ENCODE measurements at regions not wholly inside any gene's neighbourhood (a gene's known extent, or its start where the extent isn't known, plus 50 kb on each side); places are given as distances from the start of the nearest gene placed in this dataset.

DNA sequence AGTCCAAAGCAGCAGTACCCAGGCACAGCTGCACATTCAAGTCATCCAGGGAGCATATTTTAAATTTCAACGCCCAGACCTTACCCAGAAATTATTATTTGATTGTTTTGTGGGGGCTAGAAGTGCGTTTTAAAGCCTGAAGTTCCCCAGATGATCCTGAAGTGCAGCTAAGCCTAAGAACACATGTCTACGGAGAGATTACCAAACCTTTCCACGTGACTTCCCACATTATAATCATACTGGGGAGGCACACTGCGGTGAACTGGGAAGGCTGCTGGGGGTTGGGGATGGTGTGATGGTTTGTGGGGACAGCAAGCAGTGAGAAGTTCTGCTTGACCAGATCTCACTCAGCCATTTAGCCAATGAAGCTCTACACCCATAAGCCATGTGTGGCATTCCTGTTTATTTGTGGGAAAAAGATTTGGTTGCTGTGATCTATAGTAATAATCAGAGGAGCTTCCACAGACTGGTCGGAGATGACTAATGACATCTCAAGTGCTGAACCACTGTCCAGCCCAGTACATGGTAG lies 93.4 kb upstream of the CDH6 start:
- no peaks in the 10 kb centered on the region for H3K27me3 ChIP-seq
- no peak overlapping the region for H3K27ac ChIP-seq
- TF ChIP-seq, protein P1, sequence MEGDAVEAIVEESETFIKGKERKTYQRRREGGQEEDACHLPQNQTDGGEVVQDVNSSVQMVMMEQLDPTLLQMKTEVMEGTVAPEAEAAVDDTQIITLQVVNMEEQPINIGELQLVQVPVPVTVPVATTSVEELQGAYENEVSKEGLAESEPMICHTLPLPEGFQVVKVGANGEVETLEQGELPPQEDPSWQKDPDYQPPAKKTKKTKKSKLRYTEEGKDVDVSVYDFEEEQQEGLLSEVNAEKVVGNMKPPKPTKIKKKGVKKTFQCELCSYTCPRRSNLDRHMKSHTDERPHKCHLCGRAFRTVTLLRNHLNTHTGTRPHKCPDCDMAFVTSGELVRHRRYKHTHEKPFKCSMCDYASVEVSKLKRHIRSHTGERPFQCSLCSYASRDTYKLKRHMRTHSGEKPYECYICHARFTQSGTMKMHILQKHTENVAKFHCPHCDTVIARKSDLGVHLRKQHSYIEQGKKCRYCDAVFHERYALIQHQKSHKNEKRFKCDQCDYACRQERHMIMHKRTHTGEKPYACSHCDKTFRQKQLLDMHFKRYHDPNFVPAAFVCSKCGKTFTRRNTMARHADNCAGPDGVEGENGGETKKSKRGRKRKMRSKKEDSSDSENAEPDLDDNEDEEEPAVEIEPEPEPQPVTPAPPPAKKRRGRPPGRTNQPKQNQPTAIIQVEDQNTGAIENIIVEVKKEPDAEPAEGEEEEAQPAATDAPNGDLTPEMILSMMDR (IDR thresholded peaks at IDR 0.05; ENCODE audit: low read depth, low read length): no peak
- no peak overlapping the region for H3K4me3 ChIP-seq
- H3K4me1 ChIP-seq (ENCODE audit: low read depth): no peaks in the 10 kb centered on the region
- H3K36me3 ChIP-seq: no peaks in the 10 kb centered on the region
- no peak for DNase-seq (ENCODE audit: low read depth in 1 of 2, low spot score in 1 of 2)
- H3K9me3 ChIP-seq (ENCODE audit: low read depth): no peaks in the 10 kb centered on the region

DNA sequence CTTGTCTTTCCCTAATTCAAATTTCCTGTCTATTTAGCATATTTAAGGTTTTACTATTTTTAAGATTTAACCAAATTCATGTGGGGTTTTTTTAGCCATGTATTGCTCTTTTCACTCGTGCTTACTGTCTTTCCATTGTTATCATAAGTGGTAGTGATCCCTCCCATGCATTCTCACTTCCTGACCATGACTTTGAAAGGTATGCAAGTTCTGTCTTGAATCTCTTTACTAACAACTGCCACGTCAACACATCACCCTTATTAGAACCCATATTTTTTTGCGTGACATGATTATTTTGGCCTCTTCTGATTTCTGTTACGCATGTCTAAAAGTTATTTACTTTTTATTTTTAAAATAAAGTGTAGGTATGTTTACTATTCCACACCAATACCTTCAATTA lies 94.7 kb upstream of the CDH6 start:
- no peak for DNase-seq (ENCODE audit: low read depth in 1 of 2, low spot score in 1 of 2)
- no peak overlapping the region for H3K27ac ChIP-seq
- no peaks in the 10 kb centered on the region for H3K27me3 ChIP-seq
- no peak overlapping the region for H3K4me3 ChIP-seq
- H3K9me3 ChIP-seq (ENCODE audit: low read depth): no peaks in the 10 kb centered on the region
- H3K4me1 ChIP-seq (ENCODE audit: low read depth): no peaks in the 10 kb centered on the region
- no peaks in the 10 kb centered on the region for H3K36me3 ChIP-seq
- TF ChIP-seq, protein P1 (IDR thresholded peaks at IDR 0.05; ENCODE audit: low read depth, low read length): no peak

DNA sequence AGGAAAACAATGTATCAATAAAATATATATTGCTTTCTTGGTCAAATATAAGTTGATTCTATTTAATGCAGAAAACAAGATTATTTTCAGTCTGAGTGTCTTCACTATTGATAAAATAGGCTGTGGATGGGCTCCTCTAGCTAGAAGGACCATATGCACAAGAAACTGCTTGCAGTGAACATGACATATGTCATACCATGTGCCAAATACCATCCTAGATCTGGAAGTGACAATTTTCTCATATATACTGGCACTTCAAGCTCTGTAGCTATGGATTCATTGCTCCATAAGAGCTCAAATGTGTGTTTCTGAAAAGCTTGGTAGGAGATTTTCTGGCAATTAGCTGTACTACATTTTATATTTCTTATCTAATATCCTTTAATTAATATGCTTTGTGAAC lies 95.6 kb upstream of the CDH6 start:
- Histone ChIP-seq H3K9me3 (ENCODE audit: low read depth) (no peaks in the 10 kb centered on the region), H3K36me3 (no peaks in the 10 kb centered on the region), H3K4me3 (no peak overlapping the region), H3K27ac (no peak overlapping the region), H3K4me1 (ENCODE audit: low read depth) (no peaks in the 10 kb centered on the region), H3K27me3 (no peaks in the 10 kb centered on the region)
- DNase-seq (ENCODE audit: low read depth in 1 of 2, low spot score in 1 of 2): no peak
- TF ChIP-seq, protein P1 (IDR thresholded peaks at IDR 0.05; ENCODE audit: low read depth, low read length): no peak

DNA sequence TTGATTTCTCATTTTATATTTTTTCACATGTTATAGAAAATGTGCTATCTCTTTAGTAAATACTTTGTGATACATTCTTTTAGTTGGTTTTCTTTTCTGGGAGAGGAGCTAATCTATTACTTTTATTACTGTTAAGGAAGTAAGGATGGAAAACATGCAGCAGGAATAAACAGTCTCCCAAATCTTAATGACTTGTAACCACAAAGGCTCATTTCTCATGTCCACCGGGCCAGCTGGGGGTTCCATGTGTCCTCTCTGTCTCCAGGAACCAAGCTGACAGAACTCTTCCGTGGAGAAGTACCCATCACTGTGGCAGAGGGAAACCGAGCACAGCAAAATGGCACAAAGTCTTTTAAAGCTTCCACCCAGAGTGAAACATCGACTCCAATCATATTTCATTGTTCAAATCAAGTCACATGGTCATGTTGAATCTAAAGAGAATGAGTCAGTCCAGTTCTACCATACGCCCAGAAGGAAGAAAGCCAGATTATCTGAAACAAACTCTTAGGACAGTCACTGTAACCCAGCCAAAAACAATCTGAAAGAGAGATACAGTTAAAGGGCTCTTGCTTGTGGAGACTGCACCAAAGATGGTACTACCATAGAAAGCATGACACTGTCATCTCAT lies 97.1 kb upstream of the CDH6 start:
- H3K4me3 ChIP-seq: no peak overlapping the region
- H3K36me3 ChIP-seq: no peaks in the 10 kb centered on the region
- TF ChIP-seq, protein P1 (IDR thresholded peaks at IDR 0.05; ENCODE audit: low read depth, low read length): no peak
- no peaks in the 10 kb centered on the region for H3K27me3 ChIP-seq
- H3K4me1 ChIP-seq (ENCODE audit: low read depth): no peaks in the 10 kb centered on the region
- H3K27ac ChIP-seq: no peak overlapping the region
- H3K9me3 ChIP-seq (ENCODE audit: low read depth): no peaks in the 10 kb centered on the region
- DNase-seq (ENCODE audit: low read depth in 1 of 2, low spot score in 1 of 2): peak in 1 of 2 donors; percentile 81

DNA sequence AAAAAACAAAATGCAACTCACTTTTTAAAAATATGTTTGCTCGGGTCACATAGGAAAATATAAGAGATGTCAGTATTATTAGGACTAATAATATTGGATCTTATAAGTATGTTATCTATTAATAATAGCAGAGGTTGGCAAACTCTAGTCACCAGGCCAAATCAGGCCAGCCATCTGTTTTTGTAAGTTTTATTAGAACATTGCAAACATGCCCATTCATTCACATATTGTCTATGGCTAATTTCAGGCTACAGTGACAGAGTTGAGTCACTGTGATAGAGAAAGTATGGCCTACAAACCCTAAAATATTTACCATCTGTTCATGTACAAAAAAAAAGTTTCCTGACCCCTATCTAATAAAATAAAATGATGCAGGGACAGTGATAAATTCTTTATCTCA lies 97.7 kb upstream of the CDH6 start:
- Histone ChIP-seq H3K27me3 (no peaks in the 10 kb centered on the region), H3K36me3 (no peaks in the 10 kb centered on the region), H3K27ac (no peak overlapping the region), H3K9me3 (ENCODE audit: low read depth) (no peaks in the 10 kb centered on the region), H3K4me1 (ENCODE audit: low read depth) (no peaks in the 10 kb centered on the region), H3K4me3 (no peak overlapping the region)
- TF ChIP-seq, protein P1 (IDR thresholded peaks at IDR 0.05; ENCODE audit: low read depth, low read length): no peak
- no peak for DNase-seq (ENCODE audit: low read depth in 1 of 2, low spot score in 1 of 2)

Measured in cardiac muscle cell (in vitro differentiated cells and primary cell).